HEK293T (cell line): ENCODE measurements at regions not wholly inside any gene's neighbourhood (a gene's known extent, or its start where the extent isn't known, plus 50 kb on each side); places are given as distances from the start of the nearest gene placed in this dataset.

Experiments used
- CTCF ChIA-PET: fragments of 350-600 bp; formaldehyde crosslinking; extraction: SDS; loops from one replicate; lab custom pipeline; 2021; ENCODE audit warnings: antibody characterized with exemption, inconsistent platforms; lab: Yijun Ruan, JAX
- POLR2A ChIA-PET: fragments of 350-600 bp; formaldehyde crosslinking; extraction: SDS; loops from one replicate; lab custom pipeline; 2020; ENCODE audit warnings: antibody characterized with exemption, inconsistent platforms; lab: Yijun Ruan, JAX
- DNase-seq: peaks from one replicate; pipeline ENCODE4 v3.0.0; 2012; ENCODE audit warnings: mixed read lengths; ENCODE audit errors: extremely low spot score
- ARNT ChIP-seq: fragments of 450-650 bp; IDR thresholded peaks from 2 replicates; pipeline ENCODE4 v1.6.1; 2017; ENCODE audit warnings: mild to moderate bottlenecking
- BHLHE40 ChIP-seq: fragments of 450-650 bp; IDR thresholded peaks from 2 replicates; pipeline ENCODE4 v1.6.1; 2016; ENCODE audit warnings: mild to moderate bottlenecking, moderate library complexity, borderline replicate concordance
- CTBP1 ChIP-seq: fragments of 450-650 bp; IDR thresholded peaks from 2 replicates; pipeline ENCODE4 v1.6.1; 2016; ENCODE audit warnings: borderline replicate concordance
- ELF4 ChIP-seq: fragments of 450-650 bp; IDR thresholded peaks from 2 replicates; pipeline ENCODE4 v1.6.1; 2017; ENCODE audit warnings: antibody characterized with exemption
- FOXA1 ChIP-seq: fragments of 450-650 bp; IDR thresholded peaks from 2 replicates; pipeline ENCODE4 v1.6.1; 2016; ENCODE audit warnings: mild to moderate bottlenecking
- FOXK2 ChIP-seq: fragments of 450-650 bp; IDR thresholded peaks from 2 replicates; pipeline ENCODE4 v1.6.1; 2016; ENCODE audit warnings: mild to moderate bottlenecking
- FOXM1 ChIP-seq: fragments of 450-650 bp; IDR thresholded peaks from 2 replicates; pipeline ENCODE4 v1.6.1; 2017; ENCODE audit warnings: mild to moderate bottlenecking, borderline replicate concordance
- HDGF ChIP-seq: fragments of 450-650 bp; IDR thresholded peaks from 2 replicates; pipeline ENCODE4 v1.6.1; 2017; ENCODE audit warnings: antibody characterized with exemption, borderline replicate concordance
- L3MBTL2 ChIP-seq: fragments of 450-650 bp; conservative IDR thresholded peaks from 2 replicates; pipeline ENCODE4 v1.6.1; 2016; ENCODE audit warnings: mild to moderate bottlenecking
- LEF1 ChIP-seq: fragments of 450-650 bp; IDR thresholded peaks from 2 replicates; pipeline ENCODE4 v1.6.1; 2017; ENCODE audit warnings: mild to moderate bottlenecking, borderline replicate concordance
- NFRKB ChIP-seq: fragments of 450-650 bp; IDR thresholded peaks from 2 replicates; pipeline ENCODE4 v1.6.1; 2016; ENCODE audit warnings: mild to moderate bottlenecking, moderate library complexity
- SP1 ChIP-seq: fragments of 450-650 bp; IDR thresholded peaks from 2 replicates; pipeline ENCODE4 v1.6.1; 2017
- SUZ12 ChIP-seq: fragments of 450-650 bp; IDR thresholded peaks from 2 replicates; pipeline ENCODE4 v1.6.1; 2016; ENCODE audit warnings: mild to moderate bottlenecking
- TARDBP ChIP-seq: fragments of 450-650 bp; IDR thresholded peaks from 2 replicates; pipeline ENCODE4 v1.6.1; 2016
- ZNF384 ChIP-seq: fragments of 450-650 bp; IDR thresholded peaks from 2 replicates; pipeline ENCODE4 v1.6.1; 2016
- TF ChIP-seq, protein P1 (sequence below): fragments of 450-650 bp; IDR thresholded peaks from 2 replicates; pipeline ENCODE4 v1.6.1; 2016

GRCh38 chr1:63034256-63034655, 250.3 kb downstream of the ATG4C start:
- CTCF ChIA-PET: no interaction called here
- no peak for DNase-seq
- TF ChIP-seq BHLHE40 (no peak), SP1 (no peak), CTBP1 (no peak), ELF4 (no peak), FOXK2 (no peak), LEF1 (no peak), L3MBTL2 (no peak), FOXM1 (no peak), SUZ12 (no peak), FOXA1 (no peak), NFRKB (no peak), ARNT (no peak), HDGF (no peak)
- TF ChIP-seq, protein P1, sequence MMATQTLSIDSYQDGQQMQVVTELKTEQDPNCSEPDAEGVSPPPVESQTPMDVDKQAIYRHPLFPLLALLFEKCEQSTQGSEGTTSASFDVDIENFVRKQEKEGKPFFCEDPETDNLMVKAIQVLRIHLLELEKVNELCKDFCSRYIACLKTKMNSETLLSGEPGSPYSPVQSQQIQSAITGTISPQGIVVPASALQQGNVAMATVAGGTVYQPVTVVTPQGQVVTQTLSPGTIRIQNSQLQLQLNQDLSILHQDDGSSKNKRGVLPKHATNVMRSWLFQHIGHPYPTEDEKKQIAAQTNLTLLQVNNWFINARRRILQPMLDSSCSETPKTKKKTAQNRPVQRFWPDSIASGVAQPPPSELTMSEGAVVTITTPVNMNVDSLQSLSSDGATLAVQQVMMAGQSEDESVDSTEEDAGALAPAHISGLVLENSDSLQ: no peak
- POLR2A ChIA-PET: no interaction called here

DNA sequence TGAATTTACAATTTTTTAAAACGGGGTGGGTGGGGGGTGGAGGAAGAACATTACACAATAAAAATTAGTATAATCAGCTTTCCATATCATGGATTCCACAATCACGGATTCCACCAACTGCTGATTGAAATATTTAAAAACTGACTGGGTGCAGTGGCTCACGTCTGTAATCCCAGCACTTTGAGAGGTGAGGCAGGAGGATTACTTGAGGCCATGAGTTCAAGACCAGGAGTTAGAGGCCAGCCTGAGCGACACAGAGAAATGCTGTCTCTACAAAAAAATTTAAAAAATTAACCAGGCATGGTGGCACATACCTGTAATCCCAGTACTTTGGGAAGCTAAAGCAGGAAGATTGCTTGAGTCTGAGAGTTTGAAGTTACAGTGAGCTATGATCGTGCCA, 254.7 kb downstream of the ATG4C start:
- TF ChIP-seq TARDBP (no peak), FOXM1 (no peak), ZNF384 (no peak), L3MBTL2 (no peak), BHLHE40 (no peak), CTBP1 (no peak), SP1 (no peak)
- DNase-seq: no peak
- ChIA-PET POLR2A (no interaction called here), CTCF (no interaction called here)

- DNase-seq: no peak
- CTCF ChIA-PET: no interaction called here
- TF ChIP-seq FOXM1: no peak
- no peak for TF ChIP-seq HDGF
- no peak for TF ChIP-seq NFRKB
- no peak for TF ChIP-seq L3MBTL2
- TF ChIP-seq TARDBP: no peak
- TF ChIP-seq FOXK2: no peak
- POLR2A ChIA-PET: no interaction called here
Observed at GRCh38 chr1:63041660-63042059, 257.7 kb downstream of the ATG4C start.

GRCh38 chr1:63042278-63042677, 258.3 kb downstream of the ATG4C start:
- TF ChIP-seq HDGF: no peak
- TF ChIP-seq CTBP1: no peak
- TF ChIP-seq, protein P1: no peak
- TF ChIP-seq ELF4: no peak
- no peak for TF ChIP-seq FOXA1
- no peak for TF ChIP-seq L3MBTL2
- TF ChIP-seq NFRKB: no peak
- TF ChIP-seq ARNT: no peak
- TF ChIP-seq LEF1: no peak
- no peak for TF ChIP-seq TARDBP
- TF ChIP-seq ZNF384: no peak
- no peak for TF ChIP-seq SUZ12
- no peak for TF ChIP-seq BHLHE40
- TF ChIP-seq FOXK2: no peak
- CTCF ChIA-PET: no interaction called here
- POLR2A ChIA-PET: no interaction called here
- no peak for DNase-seq

GRCh38 chr1:63046539-63046938, 262.6 kb downstream of the ATG4C start:
- CTCF ChIA-PET: no interaction called here
- TF ChIP-seq L3MBTL2 (no peak), LEF1 (no peak), ELF4 (no peak), TARDBP (no peak), CTBP1 (no peak), SP1 (no peak), FOXA1 (no peak), ARNT (no peak), SUZ12 (no peak), FOXK2 (no peak), ZNF384 (no peak), HDGF (no peak), BHLHE40 (no peak)
- POLR2A ChIA-PET: interaction anchor here (0.6 kb wide), 1 partner anchor 502 kb away, joined by 3 read pairs; no protein-coding TSS in a partner anchor
- DNase-seq: no peak

GRCh38 chr1:63049135-63049534, 265.2 kb downstream of the ATG4C start:
- POLR2A ChIA-PET: interaction anchor here (0.6 kb wide), 1 partner anchor 167 kb away, joined by 3 read pairs; no protein-coding TSS in a partner anchor
- CTCF ChIA-PET: no interaction called here
- TF ChIP-seq SUZ12 (no peak), BHLHE40 (no peak), FOXK2 (no peak), FOXM1 (no peak), HDGF (no peak), ZNF384 (no peak), ARNT (no peak), FOXA1 (no peak), L3MBTL2 (no peak), CTBP1 (no peak), TARDBP (no peak), LEF1 (no peak), SP1 (no peak), ELF4 (no peak), NFRKB (no peak)
- TF ChIP-seq, protein P1: no peak
- no peak for DNase-seq
